ELR (cell line): ENCODE measurements at regions not wholly inside any gene's neighbourhood (a gene's known extent, or its start where the extent isn't known, plus 50 kb on each side); places are given as distances from the start of the nearest gene placed in this dataset.

Experiments
- DNase-seq: peaks from one replicate; pipeline ENCODE4 v3.0.0-alpha.2; 2015; ENCODE audit warnings: low read depth

GRCh38 chr6:45791211-45792168, 224.2 kb downstream of the CLIC5 start:
- DNase-seq = peak; percentile 70

- DNase-seq = no peak
Measured at GRCh38 chr6:45789238-45789637, 226.4 kb downstream of the CLIC5 start.

- no peak for DNase-seq
Measured at GRCh38 chr6:45787384-45787783, 228.3 kb downstream of the CLIC5 start.

- no peak for DNase-seq
Measured at GRCh38 chr6:45786355-45786781, 229.3 kb downstream of the CLIC5 start.

GRCh38 chr6:45784250-45784649, 231.4 kb downstream of the CLIC5 start:
- no peak for DNase-seq

- DNase-seq = no peak
Measured at GRCh38 chr6:45783716-45784115, 231.9 kb downstream of the CLIC5 start.

- no peak for DNase-seq
Measured at GRCh38 chr6:45781890-45782289, 233.8 kb downstream of the CLIC5 start.

GRCh38 chr6:45780523-45780922, 235.1 kb downstream of the CLIC5 start:
- DNase-seq = no peak

- DNase-seq = no peak
Measured at GRCh38 chr6:45775026-45775697, 240.5 kb downstream of the CLIC5 start.

- no peak for DNase-seq
Measured at GRCh38 chr6:45773906-45774305, 241.8 kb downstream of the CLIC5 start.

- DNase-seq = no peak
Measured at GRCh38 chr6:45772886-45773495, 242.7 kb downstream of the CLIC5 start.

- DNase-seq = no peak
Measured at GRCh38 chr6:45772051-45772450, 243.6 kb downstream of the CLIC5 start.

- DNase-seq = no peak
Measured at GRCh38 chr6:45763281-45763680, 252.4 kb downstream of the CLIC5 start.

- DNase-seq = no peak
Measured at GRCh38 chr6:45759472-45759810, 256.2 kb downstream of the CLIC5 start.

GRCh38 chr6:45758787-45759471, 256.7 kb downstream of the CLIC5 start:
- DNase-seq = no peak

- DNase-seq = no peak
Measured at GRCh38 chr6:45757443-45758130, 258.1 kb downstream of the CLIC5 start.

GRCh38 chr6:45756606-45757005, 259.1 kb downstream of the CLIC5 start:
- DNase-seq = no peak

- DNase-seq = no peak
Measured at GRCh38 chr6:45754432-45754831, 261.2 kb downstream of the CLIC5 start.

- peak; percentile 36 for DNase-seq
Measured at GRCh38 chr6:45746046-45746445, 269.6 kb downstream of the CLIC5 start.

- DNase-seq = no peak
Measured at GRCh38 chr6:45743028-45743615, 272.5 kb downstream of the CLIC5 start.

GRCh38 chr6:45742591-45742990, 273.1 kb downstream of the CLIC5 start:
- DNase-seq = no peak
